ENCODE measurements at regions not wholly inside any gene's neighbourhood (a gene's known extent, or its start where the extent isn't known, plus 50 kb on each side); places are given as distances from the start of the nearest gene placed in this dataset.

DNA sequence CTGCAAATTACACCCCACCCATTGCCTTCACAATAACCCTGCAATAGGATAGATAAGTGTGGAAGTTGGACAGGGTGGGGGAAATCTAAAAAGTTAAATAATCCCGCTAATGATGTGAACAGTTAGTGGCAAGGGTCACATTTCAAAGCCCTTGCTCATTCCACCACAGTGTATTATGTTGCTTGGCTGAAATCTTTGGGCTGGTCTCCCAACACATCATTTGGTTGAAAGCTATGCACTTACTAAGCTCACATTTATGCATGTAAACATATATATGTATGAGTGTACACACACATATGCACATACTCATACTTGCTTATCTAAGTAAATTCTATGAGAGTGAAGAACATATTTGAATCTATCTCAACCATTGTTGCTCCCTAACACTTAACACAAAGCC lies 197.8 kb downstream of the RDH14 start:
- peak; percentile 96 to 99 for DNase-seq (ENCODE audit: low read depth in 2 of 2)

DNA sequence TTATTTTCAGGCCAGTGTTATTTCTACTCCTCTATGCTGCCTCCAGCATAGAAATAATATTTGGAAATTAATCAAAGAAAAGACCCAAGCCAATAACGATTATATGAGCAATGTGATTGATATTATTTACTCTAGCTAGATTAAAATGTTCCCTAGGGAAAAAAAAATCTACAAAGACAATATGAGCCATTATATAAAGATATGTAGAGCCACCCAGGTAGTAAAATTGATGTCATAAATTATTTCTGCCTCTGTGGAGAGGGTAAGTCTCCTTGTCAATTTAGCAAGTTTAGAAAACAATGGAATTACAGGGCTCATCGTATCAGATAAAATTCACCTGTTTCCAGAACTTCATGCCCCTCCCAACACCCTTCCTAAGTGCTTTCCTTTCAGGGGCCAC lies 202.9 kb downstream of the RDH14 start:
- Histone ChIP-seq H3K27me3 (ENCODE audit: control insufficient read depth, insufficient read depth, low read length) (no peaks in the 10 kb centered on the region), H3K4me2 (ENCODE audit: extremely low read depth, insufficient read depth, low read length) (no peak overlapping the region), H2AFZ (ENCODE audit: low read length) (no peak overlapping the region), H3K4me1 (ENCODE audit: control insufficient read depth, extremely low read depth, insufficient read depth, low read length) (peaks cover 5% of the 10 kb centered on the region), H3K36me3 (ENCODE audit: control insufficient read depth, insufficient read depth, low read length) (no peaks in the 10 kb centered on the region), H4K20me1 (ENCODE audit: control insufficient read depth, extremely low read depth, insufficient read depth, low read length) (no peaks in the 10 kb centered on the region), H3K79me2 (ENCODE audit: control insufficient read depth, insufficient read depth, low read length) (no peaks in the 10 kb centered on the region), H3K4me3 (replicated peaks in 1 of 4; ENCODE audit: control extremely low read depth in 1 of 4, insufficient read depth in 1 of 4, low read depth in 3 of 4, low read length in 4 of 4) (no peak overlapping the region), H3K9ac (ENCODE audit: insufficient read depth, low read length) (no peak overlapping the region), H3K27ac (ENCODE audit: insufficient read depth, low read length) (no peak overlapping the region), H3K9me3 (ENCODE audit: control insufficient read depth, insufficient read depth, low read depth, low read length) (no peaks in the 10 kb centered on the region)
- DNase-seq (ENCODE audit: low read depth in 2 of 2), result no peak
- no peak for TF ChIP-seq EZH2 (IDR thresholded peaks at IDR 0.05; ENCODE audit: low read length, missing control alignments)
- TF ChIP-seq, protein P1, sequence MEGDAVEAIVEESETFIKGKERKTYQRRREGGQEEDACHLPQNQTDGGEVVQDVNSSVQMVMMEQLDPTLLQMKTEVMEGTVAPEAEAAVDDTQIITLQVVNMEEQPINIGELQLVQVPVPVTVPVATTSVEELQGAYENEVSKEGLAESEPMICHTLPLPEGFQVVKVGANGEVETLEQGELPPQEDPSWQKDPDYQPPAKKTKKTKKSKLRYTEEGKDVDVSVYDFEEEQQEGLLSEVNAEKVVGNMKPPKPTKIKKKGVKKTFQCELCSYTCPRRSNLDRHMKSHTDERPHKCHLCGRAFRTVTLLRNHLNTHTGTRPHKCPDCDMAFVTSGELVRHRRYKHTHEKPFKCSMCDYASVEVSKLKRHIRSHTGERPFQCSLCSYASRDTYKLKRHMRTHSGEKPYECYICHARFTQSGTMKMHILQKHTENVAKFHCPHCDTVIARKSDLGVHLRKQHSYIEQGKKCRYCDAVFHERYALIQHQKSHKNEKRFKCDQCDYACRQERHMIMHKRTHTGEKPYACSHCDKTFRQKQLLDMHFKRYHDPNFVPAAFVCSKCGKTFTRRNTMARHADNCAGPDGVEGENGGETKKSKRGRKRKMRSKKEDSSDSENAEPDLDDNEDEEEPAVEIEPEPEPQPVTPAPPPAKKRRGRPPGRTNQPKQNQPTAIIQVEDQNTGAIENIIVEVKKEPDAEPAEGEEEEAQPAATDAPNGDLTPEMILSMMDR (conservative IDR thresholded peaks at IDR 0.05 in 1 of 2, IDR thresholded peaks at IDR 0.05 in 1 of 2; ENCODE audit: low read depth in 1 of 2, low read length in 2 of 2), result no peak

More for the DNA sequence above, 197.8 kb downstream of the RDH14 start:
- Histone ChIP-seq H3K27me3 (ENCODE audit: control insufficient read depth, insufficient read depth, low read length) (no peaks in the 10 kb centered on the region), H3K4me3 (replicated peaks in 1 of 4; ENCODE audit: control extremely low read depth in 1 of 4, insufficient read depth in 1 of 4, low read depth in 3 of 4, low read length in 4 of 4) (no peak overlapping the region), H3K4me1 (ENCODE audit: control insufficient read depth, extremely low read depth, insufficient read depth, low read length) (peaks cover 5% of the 10 kb centered on the region), H3K27ac (ENCODE audit: insufficient read depth, low read length) (no peak overlapping the region), H2AFZ (ENCODE audit: low read length) (no peak overlapping the region), H3K9me3 (ENCODE audit: control insufficient read depth, insufficient read depth, low read depth, low read length) (no peaks in the 10 kb centered on the region), H3K9ac (ENCODE audit: insufficient read depth, low read length) (no peak overlapping the region), H3K79me2 (ENCODE audit: control insufficient read depth, insufficient read depth, low read length) (no peaks in the 10 kb centered on the region), H4K20me1 (ENCODE audit: control insufficient read depth, extremely low read depth, insufficient read depth, low read length) (no peaks in the 10 kb centered on the region), H3K36me3 (ENCODE audit: control insufficient read depth, insufficient read depth, low read length) (no peaks in the 10 kb centered on the region), H3K4me2 (ENCODE audit: extremely low read depth, insufficient read depth, low read length) (no peak overlapping the region)
- TF ChIP-seq, protein P1 (conservative IDR thresholded peaks at IDR 0.05 in 1 of 2, IDR thresholded peaks at IDR 0.05 in 1 of 2; ENCODE audit: low read depth in 1 of 2, low read length in 2 of 2), result no peak
- TF ChIP-seq EZH2 (IDR thresholded peaks at IDR 0.05; ENCODE audit: low read length, missing control alignments), result no peak

- no peak overlapping the region for H2AFZ ChIP-seq (ENCODE audit: low read length)
Observed at GRCh38 chr2:18356676-18357075, 203.8 kb downstream of the RDH14 start.

More at GRCh38 chr2:18356676-18357075, 203.8 kb downstream of the RDH14 start:
- Histone ChIP-seq H3K79me2 (ENCODE audit: control insufficient read depth, insufficient read depth, low read length) (no peaks in the 10 kb centered on the region), H3K4me1 (ENCODE audit: control insufficient read depth, extremely low read depth, insufficient read depth, low read length) (no peaks in the 10 kb centered on the region), H3K36me3 (ENCODE audit: control insufficient read depth, insufficient read depth, low read length) (no peaks in the 10 kb centered on the region), H3K27me3 (ENCODE audit: control insufficient read depth, insufficient read depth, low read length) (no peaks in the 10 kb centered on the region), H3K27ac (ENCODE audit: insufficient read depth, low read length) (no peak overlapping the region), H3K4me2 (ENCODE audit: extremely low read depth, insufficient read depth, low read length) (no peak overlapping the region), H4K20me1 (ENCODE audit: control insufficient read depth, extremely low read depth, insufficient read depth, low read length) (no peaks in the 10 kb centered on the region), H3K9ac (ENCODE audit: insufficient read depth, low read length) (no peak overlapping the region), H3K4me3 (replicated peaks in 1 of 4; ENCODE audit: control extremely low read depth in 1 of 4, insufficient read depth in 1 of 4, low read depth in 3 of 4, low read length in 4 of 4) (no peak overlapping the region), H3K9me3 (ENCODE audit: control insufficient read depth, insufficient read depth, low read depth, low read length) (no peaks in the 10 kb centered on the region)
- peak; percentile 39 to 73 for DNase-seq (ENCODE audit: low read depth in 2 of 2)
- TF ChIP-seq, protein P1 (conservative IDR thresholded peaks at IDR 0.05 in 1 of 2, IDR thresholded peaks at IDR 0.05 in 1 of 2; ENCODE audit: low read depth in 1 of 2, low read length in 2 of 2), result no peak
- no peak for TF ChIP-seq EZH2 (IDR thresholded peaks at IDR 0.05; ENCODE audit: low read length, missing control alignments)

Data from fibroblast of lung (primary cell).